Naive thymus-derived CD8-positive, alpha-beta T cell (primary cell): ENCODE measurements at regions not wholly inside any gene's neighbourhood (a gene's known extent, or its start where the extent isn't known, plus 50 kb on each side); places are given as distances from the start of the nearest gene placed in this dataset.

Experiments
- ATAC-seq, 2 donors: fragments of 150-1000 bp; cut with Tn5 transposase in 1 of 2; sonication (Bioruptor Pico), chemical (Tn5 transposase) in 1 of 2; 1 replicate in 1 of 2; 2 replicates in 1 of 2; pipeline ENCODE4 v1.10.0; 2021; ENCODE audit warnings: mild to moderate bottlenecking in 2 of 2, moderate library complexity in 2 of 2
- POLR2A ChIA-PET: fragments of 350-600 bp; sonication (Branson Sonifier 250); formaldehyde crosslinking; loops from one replicate; lab custom pipeline; 2021; ENCODE audit warnings: antibody characterized with exemption; lab: Charles Lee
- DNase-seq, 10 donors: peaks; one replicate each; pipeline versions ENCODE4 v3.0.0 to v3.0.0-alpha.2; 2020 to 2022
- H3K27ac Mint-ChIP-seq, 10 donors: one replicate each; pipeline ENCODE4 v1.8.0; 2020 to 2022; ENCODE audit warnings: mild to moderate bottlenecking in 10 of 10, mixed read lengths in 10 of 10, moderate library complexity in 4 of 10, inconsistent platforms in 1 of 10
- H3K27me3 Mint-ChIP-seq, 5 donors: one replicate each; pipeline ENCODE4 v1.8.0; 2021 to 2022; ENCODE audit warnings: mixed read lengths in 5 of 5
- H3K36me3 Mint-ChIP-seq, 3 donors: one replicate each; pipeline ENCODE4 v1.8.0; 2020 to 2022; ENCODE audit warnings: mixed read lengths in 3 of 3, mild to moderate bottlenecking in 2 of 3, inconsistent platforms in 1 of 3
- H3K4me1 Mint-ChIP-seq, 4 donors: one replicate each; pipeline ENCODE4 v1.8.0; 2021 to 2022; ENCODE audit warnings: mixed read lengths in 4 of 4
- H3K4me3 Mint-ChIP-seq, 10 donors: one replicate each; pipeline ENCODE4 v1.8.0; 2020 to 2022; ENCODE audit warnings: mild to moderate bottlenecking in 10 of 10, mixed read lengths in 10 of 10, moderate library complexity in 6 of 10, inconsistent platforms in 1 of 10
- H3K9me3 Mint-ChIP-seq, 9 donors: one replicate each; pipeline ENCODE4 v1.8.0; 2020 to 2022; ENCODE audit warnings: mixed read lengths in 9 of 9, mild to moderate bottlenecking in 3 of 9, inconsistent platforms in 1 of 9, moderate library complexity in 1 of 9

DNA sequence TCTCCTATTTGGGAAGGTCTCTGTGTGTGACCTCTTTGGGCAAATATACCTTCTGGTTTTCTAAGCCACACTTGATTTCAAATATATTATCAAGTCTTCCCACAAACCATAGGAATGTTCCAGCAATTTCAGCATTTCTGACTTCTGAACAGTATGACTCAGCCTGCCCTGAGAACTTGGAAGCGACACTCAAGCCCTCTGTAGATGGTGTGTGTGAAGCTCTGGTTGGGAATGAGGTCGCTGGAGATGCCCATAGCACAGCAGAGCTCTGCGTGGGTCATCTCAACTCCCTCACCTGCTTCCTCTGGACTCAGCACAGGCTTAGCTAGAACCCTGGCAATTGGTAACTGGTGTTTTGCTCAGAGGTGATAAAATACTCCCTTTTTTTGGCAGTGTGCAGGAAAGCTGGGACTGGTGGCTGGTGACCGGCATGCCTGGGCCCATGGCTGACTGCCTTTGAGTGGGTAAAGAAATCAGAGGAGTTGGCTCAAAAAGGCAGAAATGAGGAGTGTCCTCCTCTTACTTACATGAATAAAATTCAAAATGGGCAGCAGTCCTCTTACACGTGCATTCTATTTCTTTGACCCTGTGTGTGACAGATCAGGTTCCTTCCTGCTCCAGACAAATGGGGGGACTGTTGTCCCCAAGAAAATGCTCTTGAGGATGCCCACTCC, 87.5 kb upstream of the NRP1 start:
- Mint-ChIP-seq H3K4me1 (peaks cover 0 to 4% (median 1%) of the 10 kb centered on the region in 4 donors), H3K27me3 (peaks cover 3 to 27% (median 14%) of the 10 kb centered on the region in 5 donors), H3K27ac (no peak overlapping the region), H3K9me3 (no peaks in the 10 kb centered on the region), H3K36me3 (no peaks in the 10 kb centered on the region), H3K4me3 (no peak overlapping the region)
- DNase-seq: no peak
- ATAC-seq: no peak
- POLR2A ChIA-PET: no interaction called here

DNA sequence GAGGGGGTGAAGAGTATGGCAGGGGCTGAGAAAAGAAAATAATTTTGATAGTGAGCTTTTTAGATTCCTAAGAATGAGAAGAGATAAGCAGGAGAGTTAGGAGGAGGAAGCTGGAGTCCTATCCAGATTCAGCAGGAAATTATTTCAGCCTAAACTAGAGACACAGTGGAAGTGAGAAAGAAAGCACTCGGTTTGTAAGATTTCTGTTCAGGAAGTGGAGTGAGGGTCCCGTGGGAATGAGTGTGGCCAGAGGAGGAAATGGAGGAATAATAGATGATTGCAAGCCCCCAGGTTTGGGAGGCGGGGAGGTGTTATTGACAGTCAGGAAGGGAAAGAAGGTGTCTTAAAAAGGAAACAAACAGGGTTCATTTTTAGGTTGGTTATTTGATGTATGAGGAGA, 84.8 kb upstream of the NRP1 start:
- Mint-ChIP-seq H3K27ac (peak overlapping the region in 2 of 10 donors; percentile 10 to 11), H3K36me3 (no peaks in the 10 kb centered on the region), H3K9me3 (no peaks in the 10 kb centered on the region), H3K27me3 (peaks cover 5 to 32% (median 16%) of the 10 kb centered on the region in 5 donors), H3K4me1 (peaks cover 0 to 4% (median 1%) of the 10 kb centered on the region in 4 donors), H3K4me3 (no peak overlapping the region)
- DNase-seq (no peak), ATAC-seq (no peak)
- POLR2A ChIA-PET: no interaction called here

DNA sequence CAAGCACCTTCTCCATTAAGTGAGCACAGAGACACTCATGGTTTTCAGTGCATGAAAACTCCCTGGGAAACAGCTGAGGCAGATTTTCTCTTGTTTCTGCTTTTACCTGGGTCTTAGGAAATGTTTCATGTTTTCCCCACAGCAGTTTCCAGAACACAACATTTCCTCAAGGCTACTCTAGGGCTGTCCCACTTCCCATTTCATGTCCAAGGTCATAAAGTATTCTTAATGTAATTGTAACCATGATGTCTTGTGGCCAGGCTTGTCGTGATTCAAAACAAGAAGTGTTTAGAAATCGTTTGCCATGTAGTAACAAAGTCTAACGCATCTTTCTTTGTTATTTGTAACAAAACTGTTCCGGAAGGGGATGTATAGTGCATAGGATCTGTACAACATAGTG, 83.8 kb upstream of the NRP1 start:
- POLR2A ChIA-PET: no interaction called here
- no peaks in the 10 kb centered on the region for H3K9me3 Mint-ChIP-seq
- no peak for DNase-seq
- no peaks in the 10 kb centered on the region for H3K36me3 Mint-ChIP-seq
- H3K27ac Mint-ChIP-seq: no peak overlapping the region
- peaks cover 0 to 4% (median 1%) of the 10 kb centered on the region in 4 donors for H3K4me1 Mint-ChIP-seq
- H3K4me3 Mint-ChIP-seq: no peak overlapping the region
- ATAC-seq: no peak
- peaks cover 5 to 35% (median 16%) of the 10 kb centered on the region in 5 donors for H3K27me3 Mint-ChIP-seq

DNA sequence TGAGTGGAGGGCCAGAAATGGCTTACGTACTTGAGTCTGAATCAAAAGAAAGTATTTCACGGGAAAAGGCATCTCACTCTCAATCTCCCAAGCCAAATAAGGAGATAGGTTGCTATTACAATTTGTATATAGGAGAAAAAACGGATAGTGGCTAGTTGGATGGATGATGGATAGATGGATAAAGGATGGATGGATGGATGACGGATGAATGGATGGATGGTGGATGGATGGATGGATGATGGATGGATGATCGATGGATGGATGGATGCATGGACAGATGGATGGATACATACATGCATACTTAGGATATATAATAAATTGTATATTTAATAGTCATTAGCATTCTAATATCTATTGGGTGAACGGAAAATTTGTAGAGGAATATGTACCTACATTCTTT, 82.2 kb upstream of the NRP1 start:
- ATAC-seq (no peak), DNase-seq (no peak)
- H3K27me3 Mint-ChIP-seq: peaks cover 7 to 34% (median 21%) of the 10 kb centered on the region in 5 donors
- no peak overlapping the region for H3K4me3 Mint-ChIP-seq
- H3K4me1 Mint-ChIP-seq: peaks cover 0 to 4% (median 1%) of the 10 kb centered on the region in 4 donors
- no peak overlapping the region for H3K27ac Mint-ChIP-seq
- no peaks in the 10 kb centered on the region for H3K9me3 Mint-ChIP-seq
- POLR2A ChIA-PET: no interaction called here
- H3K36me3 Mint-ChIP-seq: no peaks in the 10 kb centered on the region

DNA sequence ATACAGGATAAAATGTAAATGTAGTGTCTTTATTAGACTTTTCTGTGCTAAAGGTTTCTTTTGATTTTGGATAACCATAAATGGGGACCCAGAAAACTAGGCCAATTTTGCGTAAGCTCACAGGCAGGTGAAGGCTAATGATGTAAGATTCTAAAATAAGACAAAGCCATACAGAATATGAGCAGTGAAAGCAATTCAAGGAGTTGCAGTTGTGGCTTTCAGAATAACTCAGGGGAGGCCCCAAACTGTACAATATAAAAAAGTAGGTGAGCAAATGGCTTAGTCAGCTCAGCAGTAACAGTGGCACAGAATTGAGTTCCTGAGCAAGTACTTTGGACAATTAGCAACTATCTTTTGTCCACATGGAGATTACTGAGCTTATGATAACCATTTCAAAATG, 81.7 kb upstream of the NRP1 start:
- Mint-ChIP-seq H3K27ac (no peak overlapping the region), H3K4me1 (peaks cover 0 to 4% (median 1%) of the 10 kb centered on the region in 4 donors), H3K4me3 (no peak overlapping the region), H3K27me3 (peaks cover 10 to 37% (median 23%) of the 10 kb centered on the region in 5 donors), H3K36me3 (no peaks in the 10 kb centered on the region), H3K9me3 (no peaks in the 10 kb centered on the region)
- no peak for ATAC-seq
- no peak for DNase-seq
- POLR2A ChIA-PET: no interaction called here

DNA sequence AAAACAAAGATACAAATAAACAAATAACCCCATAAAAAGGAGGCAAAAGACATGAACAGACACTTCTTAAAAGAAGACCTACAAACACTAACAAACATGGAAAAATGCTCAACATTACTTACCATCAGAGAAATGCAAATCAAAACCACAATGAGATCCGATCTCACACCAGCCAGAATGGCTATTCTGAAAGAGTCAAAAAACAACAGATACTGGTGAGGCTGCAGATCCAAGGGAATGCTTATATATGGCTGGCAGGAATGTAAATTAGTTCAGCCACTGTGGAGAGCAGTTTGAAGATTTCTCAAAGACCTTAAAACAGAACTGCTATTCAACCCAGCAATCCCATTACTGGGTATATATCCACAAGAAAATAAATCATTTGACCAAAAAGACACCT, 80.4 kb upstream of the NRP1 start:
- no peak overlapping the region for H3K4me3 Mint-ChIP-seq
- peaks cover 0 to 4% (median under 1%) of the 10 kb centered on the region in 4 donors for H3K4me1 Mint-ChIP-seq
- no peak overlapping the region for H3K27ac Mint-ChIP-seq
- H3K27me3 Mint-ChIP-seq: peaks cover 13 to 41% (median 27%) of the 10 kb centered on the region in 5 donors
- POLR2A ChIA-PET: no interaction called here
- no peaks in the 10 kb centered on the region for H3K9me3 Mint-ChIP-seq
- DNase-seq (no peak), ATAC-seq (no peak)
- H3K36me3 Mint-ChIP-seq: no peaks in the 10 kb centered on the region

DNA sequence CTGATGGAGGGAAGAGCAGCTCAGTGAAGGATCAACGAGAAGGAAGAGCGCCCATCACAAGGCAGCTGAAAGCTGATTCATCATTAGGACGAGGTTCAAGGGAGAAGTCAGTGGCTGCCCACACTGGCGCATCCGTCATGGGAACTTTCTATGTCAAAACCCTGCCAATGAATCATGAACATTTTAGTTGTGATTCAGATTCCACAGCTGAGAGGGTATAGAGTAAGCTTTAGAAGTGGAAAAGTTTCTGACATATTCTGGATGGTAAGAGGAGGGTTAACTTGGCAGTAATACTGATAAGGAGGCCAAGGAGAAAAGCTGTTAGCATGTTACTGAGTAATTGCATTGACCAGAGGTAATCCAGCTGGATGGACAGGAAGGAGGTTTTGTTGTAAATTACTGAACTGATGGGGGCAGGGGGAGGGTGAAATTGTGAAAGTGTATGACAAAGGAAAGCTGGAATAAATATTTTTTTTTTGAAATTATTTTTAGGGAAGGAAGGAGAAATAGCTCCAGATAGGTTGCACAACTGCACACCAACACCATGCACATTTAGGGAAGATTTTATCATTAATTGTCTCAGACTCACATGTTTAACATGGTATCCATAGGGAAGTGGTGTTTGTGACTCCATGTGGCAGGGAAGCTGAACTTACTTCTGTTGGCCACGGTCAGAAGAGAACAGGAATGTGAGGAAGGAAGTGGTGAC, 78.3 kb upstream of the NRP1 start:
- Mint-ChIP-seq H3K27me3 (peaks cover 20 to 51% (median 29%) of the 10 kb centered on the region in 5 donors), H3K4me3 (no peak overlapping the region), H3K9me3 (no peaks in the 10 kb centered on the region), H3K27ac (no peak overlapping the region), H3K4me1 (no peaks in the 10 kb centered on the region), H3K36me3 (no peaks in the 10 kb centered on the region)
- no peak for DNase-seq
- POLR2A ChIA-PET: no interaction called here
- no peak for ATAC-seq

DNA sequence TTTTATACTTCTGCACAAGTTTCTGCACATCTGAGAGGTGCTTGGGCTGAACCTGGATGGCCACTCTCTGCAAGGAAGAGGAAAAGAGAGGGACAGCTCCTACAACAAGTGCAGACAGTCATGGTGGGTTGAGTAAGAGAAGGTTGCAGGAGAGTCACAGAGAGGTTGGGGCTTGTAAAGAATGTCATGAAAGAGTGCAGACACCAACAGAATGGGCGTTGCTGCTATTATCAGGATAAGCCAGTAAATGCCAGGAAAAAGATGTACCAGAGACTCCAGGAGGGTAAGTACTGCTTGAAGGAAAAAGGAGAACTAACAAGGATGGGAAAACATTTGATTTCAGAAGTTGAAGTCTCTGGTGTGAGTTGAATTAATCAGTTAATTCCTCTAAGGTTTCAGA, 77.8 kb upstream of the NRP1 start:
- peaks cover 23 to 56% (median 33%) of the 10 kb centered on the region in 5 donors for H3K27me3 Mint-ChIP-seq
- DNase-seq (no peak), ATAC-seq (no peak)
- no peak overlapping the region for H3K27ac Mint-ChIP-seq
- no peaks in the 10 kb centered on the region for H3K36me3 Mint-ChIP-seq
- H3K9me3 Mint-ChIP-seq: no peaks in the 10 kb centered on the region
- POLR2A ChIA-PET: no interaction called here
- no peaks in the 10 kb centered on the region for H3K4me1 Mint-ChIP-seq
- no peak overlapping the region for H3K4me3 Mint-ChIP-seq

DNA sequence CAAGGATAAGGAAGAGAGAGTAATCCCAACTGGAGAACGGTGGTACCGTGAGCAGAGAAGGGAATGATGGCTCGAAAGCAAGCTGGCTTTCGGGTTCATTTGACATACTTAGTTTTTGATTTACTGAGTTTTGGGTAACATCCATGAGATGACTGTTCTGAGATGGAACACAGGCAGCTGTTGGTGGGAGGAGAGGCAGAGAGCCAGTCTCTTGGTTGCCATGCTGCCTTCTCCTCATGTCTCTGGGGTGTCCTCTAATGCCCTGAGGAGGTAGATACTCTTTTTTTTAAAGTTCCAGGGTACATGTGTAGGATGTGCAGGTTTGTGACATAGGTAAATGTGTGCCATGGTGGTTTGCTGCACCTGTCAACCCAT, 76.4 kb upstream of the NRP1 start:
- no peak overlapping the region for H3K4me3 Mint-ChIP-seq
- H3K27ac Mint-ChIP-seq: no peak overlapping the region
- no peaks in the 10 kb centered on the region for H3K9me3 Mint-ChIP-seq
- H3K4me1 Mint-ChIP-seq: no peaks in the 10 kb centered on the region
- POLR2A ChIA-PET: no interaction called here
- H3K36me3 Mint-ChIP-seq: no peaks in the 10 kb centered on the region
- DNase-seq (no peak), ATAC-seq (no peak)
- peaks cover 26 to 66% (median 40%) of the 10 kb centered on the region in 5 donors for H3K27me3 Mint-ChIP-seq

DNA sequence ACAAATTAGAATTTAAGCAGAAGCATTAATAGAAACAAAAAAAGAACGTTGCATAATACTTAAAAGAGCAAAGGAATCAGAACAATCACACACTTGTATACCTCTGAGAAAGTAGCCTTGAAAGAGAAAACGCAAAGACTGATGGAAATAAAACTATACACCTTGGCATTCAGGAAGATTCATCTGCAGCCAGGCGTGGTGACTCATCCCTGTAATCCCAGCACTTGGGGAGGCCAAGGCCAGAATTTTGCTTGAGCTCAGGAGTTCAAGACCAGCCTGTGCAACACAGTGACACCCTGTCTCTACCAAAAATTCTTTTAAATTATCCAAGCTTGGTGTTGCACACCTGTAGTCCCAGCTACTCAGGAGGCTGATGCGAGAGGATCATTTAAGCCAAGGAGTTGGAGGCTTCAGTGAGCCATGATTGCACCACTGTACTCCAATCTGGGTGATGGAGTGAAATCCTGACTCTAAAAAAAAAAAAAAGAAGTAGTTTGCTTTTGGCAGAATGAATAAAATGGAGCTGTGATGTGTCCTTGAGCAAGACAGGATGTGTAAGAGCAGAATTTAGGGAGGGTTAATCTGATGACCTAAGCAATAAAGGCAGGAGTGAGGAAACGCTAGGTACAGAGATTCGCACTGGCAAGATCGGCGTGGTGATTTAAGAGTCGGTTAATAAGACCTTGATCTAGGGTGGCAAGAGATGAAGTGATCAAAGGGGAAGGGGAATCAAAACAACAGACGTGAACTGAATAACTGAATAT, 75.8 kb upstream of the NRP1 start:
- H3K4me3 Mint-ChIP-seq: no peak overlapping the region
- peaks cover 27 to 70% (median 40%) of the 10 kb centered on the region in 5 donors for H3K27me3 Mint-ChIP-seq
- H3K36me3 Mint-ChIP-seq: no peaks in the 10 kb centered on the region
- H3K4me1 Mint-ChIP-seq: no peaks in the 10 kb centered on the region
- no peak for ATAC-seq
- H3K27ac Mint-ChIP-seq: no peak overlapping the region
- H3K9me3 Mint-ChIP-seq: no peaks in the 10 kb centered on the region
- POLR2A ChIA-PET: no interaction called here
- DNase-seq: no peak

DNA sequence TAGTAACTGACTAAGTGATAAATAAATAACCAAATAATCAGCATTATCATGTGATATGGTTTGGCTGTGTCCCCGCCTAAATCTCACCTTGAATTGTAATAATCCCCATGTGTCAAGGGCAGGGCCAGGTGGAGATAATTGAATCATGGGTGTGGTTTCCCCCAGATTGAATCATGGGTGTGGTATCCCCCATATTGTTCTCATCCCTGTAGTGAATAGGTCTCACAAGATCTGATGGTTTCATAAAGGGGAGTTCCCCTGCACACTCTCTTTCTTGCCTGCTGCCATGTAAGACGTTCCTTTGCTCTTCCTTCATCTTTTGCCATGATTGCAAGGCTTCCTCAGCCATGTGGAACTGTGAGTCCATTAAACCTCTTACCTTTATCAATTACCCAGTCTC, 72.1 kb upstream of the NRP1 start:
- no peaks in the 10 kb centered on the region for H3K36me3 Mint-ChIP-seq
- POLR2A ChIA-PET: no interaction called here
- no peaks in the 10 kb centered on the region for H3K9me3 Mint-ChIP-seq
- no peak for ATAC-seq
- peaks cover 31 to 72% (median 43%) of the 10 kb centered on the region in 5 donors for H3K27me3 Mint-ChIP-seq
- H3K27ac Mint-ChIP-seq: no peak overlapping the region
- H3K4me3 Mint-ChIP-seq: no peak overlapping the region
- no peaks in the 10 kb centered on the region for H3K4me1 Mint-ChIP-seq
- DNase-seq: no peak

DNA sequence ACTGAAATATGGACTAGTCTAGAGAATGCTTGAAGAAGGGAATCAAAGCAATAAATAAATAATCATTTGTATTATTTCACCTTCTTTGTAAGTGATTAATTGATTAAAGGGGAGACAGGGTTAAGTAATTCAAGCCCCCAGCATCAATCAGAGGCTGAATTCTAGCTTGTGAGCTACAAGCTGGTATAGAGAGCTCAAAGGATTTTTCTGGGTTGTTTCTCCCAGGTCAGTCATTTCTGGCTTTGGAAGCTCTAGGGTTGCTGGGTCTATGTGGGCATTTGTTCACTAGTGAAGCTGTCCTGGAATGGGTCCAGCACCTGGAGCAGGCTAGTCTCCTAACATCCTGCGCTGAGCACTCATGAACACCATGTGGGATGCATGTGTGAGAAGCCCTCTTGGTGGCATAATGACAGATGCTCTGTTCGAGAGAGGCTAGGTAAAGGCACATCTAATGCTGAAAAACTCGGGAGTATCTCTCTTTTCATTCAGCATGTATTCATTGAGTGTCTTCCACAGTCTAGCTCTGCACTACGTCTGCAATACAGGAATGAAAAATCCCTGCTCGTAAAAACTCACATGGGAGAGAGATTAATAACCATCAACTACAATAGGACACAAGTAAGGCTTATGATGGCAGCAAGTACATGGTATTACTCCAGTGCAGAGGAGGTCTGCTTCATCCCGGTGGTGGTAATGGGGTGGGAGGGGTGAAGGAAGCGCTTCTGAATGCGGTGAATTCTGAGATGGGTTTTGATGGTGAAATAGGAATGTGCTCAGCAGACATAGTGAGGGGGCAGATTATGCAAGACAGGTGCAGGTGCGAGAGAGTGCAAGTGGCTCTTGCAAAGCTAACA, 68.0 kb upstream of the NRP1 start:
- POLR2A ChIA-PET: no interaction called here
- Mint-ChIP-seq H3K9me3 (peaks cover 0 to 8% (median 6%) of the 10 kb centered on the region in 9 donors), H3K4me1 (no peaks in the 10 kb centered on the region), H3K27me3 (peaks cover 13 to 31% (median 22%) of the 10 kb centered on the region in 5 donors), H3K27ac (no peak overlapping the region), H3K4me3 (no peak overlapping the region), H3K36me3 (peaks cover 0 to 5% (median 0%) of the 10 kb centered on the region in 3 donors)
- DNase-seq (no peak), ATAC-seq (no peak)
